ENCODE measurements at regions not wholly inside any gene's neighbourhood (a gene's known extent, or its start where the extent isn't known, plus 50 kb on each side); places are given as distances from the start of the nearest gene placed in this dataset.

GRCh38 chr3:189403194-189403593, 228.0 kb upstream of the TP63 start:
- Mint-ChIP-seq H3K4me1 (no peaks in the 10 kb centered on the region), H3K27ac (no peak overlapping the region), H3K9me3 (no peaks in the 10 kb centered on the region), H3K27me3 (ENCODE audit: insufficient read depth) (no peaks in the 10 kb centered on the region), H3K36me3 (ENCODE audit: low read depth) (no peaks in the 10 kb centered on the region), H3K4me3 (no peak overlapping the region)
- DNase-seq, result no peak
- 82 to 88% methylated on average over 2 to 5 of the region's 5 CpGs for WGBS, 2 experiments (ENCODE audit: insufficient coverage in 1 of 2, insufficient read length in 1 of 2)
- Histone ChIP-seq H3K4me1 (ENCODE audit: control insufficient read depth, insufficient read depth, low read length) (no peaks in the 10 kb centered on the region), H3K27me3 (ENCODE audit: control insufficient read depth, insufficient read depth, low read length, poor library complexity, severe bottlenecking) (no peaks in the 10 kb centered on the region), H3K9me3 (ENCODE audit: control insufficient read depth, low read length) (no peaks in the 10 kb centered on the region), H3K9ac (ENCODE audit: extremely low read depth, low read length, poor library complexity, severe bottlenecking) (no peak overlapping the region), H3K36me3 (ENCODE audit: control insufficient read depth, insufficient read depth, low read length) (no peaks in the 10 kb centered on the region), H3K27ac (ENCODE audit: low read depth, low read length) (no peak overlapping the region), H3K4me3 (ENCODE audit: low read length) (no peak overlapping the region)
- TF ChIP-seq CTCF (conservative IDR thresholded peaks at IDR 0.05), result no peak

- Histone ChIP-seq H3K9me3 (ENCODE audit: control insufficient read depth, low read length) (no peaks in the 10 kb centered on the region), H3K9ac (ENCODE audit: extremely low read depth, low read length, poor library complexity, severe bottlenecking) (no peak overlapping the region), H3K4me1 (ENCODE audit: control insufficient read depth, insufficient read depth, low read length) (no peaks in the 10 kb centered on the region), H3K4me3 (ENCODE audit: low read length) (no peak overlapping the region), H3K27me3 (ENCODE audit: control insufficient read depth, insufficient read depth, low read length, poor library complexity, severe bottlenecking) (no peaks in the 10 kb centered on the region), H3K36me3 (ENCODE audit: control insufficient read depth, insufficient read depth, low read length) (no peaks in the 10 kb centered on the region), H3K27ac (ENCODE audit: low read depth, low read length) (no peak overlapping the region)
- no peak for TF ChIP-seq CTCF (conservative IDR thresholded peaks at IDR 0.05)
- no peak overlapping the region for H3K27ac Mint-ChIP-seq
- no peak for DNase-seq
- no peak overlapping the region for H3K4me3 Mint-ChIP-seq
- no peaks in the 10 kb centered on the region for H3K4me1 Mint-ChIP-seq
- no peaks in the 10 kb centered on the region for H3K27me3 Mint-ChIP-seq (ENCODE audit: insufficient read depth)
- H3K36me3 Mint-ChIP-seq (ENCODE audit: low read depth), result no peaks in the 10 kb centered on the region
- no peaks in the 10 kb centered on the region for H3K9me3 Mint-ChIP-seq
Observed at GRCh38 chr3:189404024-189404423, 227.2 kb upstream of the TP63 start.

- no peak overlapping the region for H3K9ac ChIP-seq (ENCODE audit: extremely low read depth, low read length, poor library complexity, severe bottlenecking)
- no peaks in the 10 kb centered on the region for H3K4me1 ChIP-seq (ENCODE audit: control insufficient read depth, insufficient read depth, low read length)
- no peaks in the 10 kb centered on the region for H3K36me3 ChIP-seq (ENCODE audit: control insufficient read depth, insufficient read depth, low read length)
- H3K9me3 ChIP-seq (ENCODE audit: control insufficient read depth, low read length), result no peaks in the 10 kb centered on the region
- no peaks in the 10 kb centered on the region for H3K27me3 ChIP-seq (ENCODE audit: control insufficient read depth, insufficient read depth, low read length, poor library complexity, severe bottlenecking)
- H3K27ac ChIP-seq (ENCODE audit: low read depth, low read length), result no peak overlapping the region
- no peak overlapping the region for H3K4me3 ChIP-seq (ENCODE audit: low read length)
- TF ChIP-seq CTCF (conservative IDR thresholded peaks at IDR 0.05), result no peak
- WGBS, 2 experiments (ENCODE audit: insufficient coverage in 1 of 2, insufficient read length in 1 of 2), result 90 to 100% methylated on average over 1 to 3 of the region's 3 CpGs
- H3K4me1 Mint-ChIP-seq, result no peaks in the 10 kb centered on the region
- no peak overlapping the region for H3K27ac Mint-ChIP-seq
- no peaks in the 10 kb centered on the region for H3K36me3 Mint-ChIP-seq (ENCODE audit: low read depth)
- no peaks in the 10 kb centered on the region for H3K27me3 Mint-ChIP-seq (ENCODE audit: insufficient read depth)
- H3K4me3 Mint-ChIP-seq, result no peak overlapping the region
- H3K9me3 Mint-ChIP-seq, result no peaks in the 10 kb centered on the region
- DNase-seq, result no peak
Observed at GRCh38 chr3:189404797-189405484, 226.2 kb upstream of the TP63 start.

All from endodermal cell (in vitro differentiated cells).